T-cell (primary cell): ENCODE measurements at regions not wholly inside any gene's neighbourhood (a gene's known extent, or its start where the extent isn't known, plus 50 kb on each side); places are given as distances from the start of the nearest gene placed in this dataset.

Source experiments
- ATAC-seq, 4 experiments: fragments of 200-7000 bp in 3 of 4; fragments of 150-1000 bp in 1 of 4; cut with Tn5 transposase; replicated peaks in 1 of 4; 1 replicate in 3 of 4; 2 replicates in 1 of 4; pipeline ENCODE4 v1.10.0; 2021; ENCODE audit warnings: moderate library complexity in 3 of 4, mild to moderate bottlenecking in 2 of 4, moderate number of reproducible peaks in 1 of 4
- CTCF ChIA-PET, 2 donors: fragments of 300-600 bp; sonication (Branson Sonifier 250); formaldehyde crosslinking; loops; one replicate each; lab custom pipeline; 2022; ENCODE audit warnings: antibody characterized with exemption in 2 of 2; lab: Charles Lee
- POLR2A ChIA-PET, 2 donors: fragments of 300-600 bp; sonication (Branson Sonifier 250); formaldehyde crosslinking; loops; one replicate each; lab custom pipeline; 2022; ENCODE audit warnings: antibody characterized with exemption in 2 of 2; lab: Charles Lee
- DNase-seq, 35 experiments: peaks; one replicate each; pipeline versions ENCODE4 v3.0.0 to v3.0.0-alpha.2; 2013 to 2023
- H3K27ac ChIP-seq: one replicate; pipeline ENCODE4 v1.5.1; 2013; ENCODE audit warnings: low read length
- H3K27me3 ChIP-seq, 2 experiments: replicated peaks in 1 of 2; 1 replicate in 1 of 2; 2 replicates in 1 of 2; pipeline versions ENCODE4 v1.6.1 to v1.7.0; 2013; ENCODE audit warnings: low read length in 1 of 2, mixed read lengths in 1 of 2; ENCODE audit not compliant: control insufficient read depth in 2 of 2, insufficient read depth in 2 of 2; ENCODE audit errors: extremely low read depth in 1 of 2
- H3K36me3 ChIP-seq, 2 donors: 1 replicate in 1 of 2; 2 replicates in 1 of 2; pipeline versions ENCODE4 v1.6.1 to v1.7.0; 2013; ENCODE audit warnings: low read length in 1 of 2; ENCODE audit not compliant: control insufficient read depth in 2 of 2, insufficient read depth in 1 of 2; ENCODE audit errors: extremely low read depth in 1 of 2
- H3K4me1 ChIP-seq, 2 experiments: 1 replicate in 1 of 2; 2 replicates in 1 of 2; pipeline versions ENCODE4 v1.6.1 to v1.7.0; 2013; ENCODE audit warnings: low read length in 2 of 2, mixed read lengths in 1 of 2; ENCODE audit not compliant: insufficient read depth in 2 of 2, control insufficient read depth in 1 of 2; ENCODE audit errors: extremely low read depth in 1 of 2
- H3K4me3 ChIP-seq, 2 donors: 1 replicate in 1 of 2; 2 replicates in 1 of 2; pipeline versions ENCODE4 v1.5.1 to v1.7.0; 2013; ENCODE audit warnings: mild to moderate bottlenecking in 2 of 2, low read length in 1 of 2, moderate library complexity in 1 of 2; ENCODE audit not compliant: control insufficient read depth in 1 of 2; ENCODE audit errors: extremely low read depth in 1 of 2
- H3K9me3 ChIP-seq: 2 replicates; pipeline ENCODE4 v1.7.0; 2013
- H3K27ac Mint-ChIP-seq, 2 donors: one replicate each; pipeline ENCODE4 v1.8.0; 2020 to 2021; ENCODE audit warnings: mild to moderate bottlenecking in 2 of 2, mixed read lengths in 2 of 2
- H3K27me3 Mint-ChIP-seq, 2 donors: one replicate each; pipeline ENCODE4 v1.8.0; 2021 to 2022; ENCODE audit warnings: mixed read lengths in 2 of 2
- H3K36me3 Mint-ChIP-seq: one replicate; pipeline ENCODE4 v1.8.0; 2021; ENCODE audit warnings: mixed read lengths
- H3K4me1 Mint-ChIP-seq, 3 donors: one replicate each; pipeline ENCODE4 v1.8.0; 2020 to 2022; ENCODE audit warnings: mixed read lengths in 3 of 3, mild to moderate bottlenecking in 1 of 3
- H3K4me3 Mint-ChIP-seq, 3 donors: one replicate each; pipeline ENCODE4 v1.8.0; 2020 to 2022; ENCODE audit warnings: mild to moderate bottlenecking in 3 of 3, mixed read lengths in 3 of 3, moderate library complexity in 3 of 3
- H3K9me3 Mint-ChIP-seq, 3 donors: one replicate each; pipeline ENCODE4 v1.8.0; 2020 to 2022; ENCODE audit warnings: mixed read lengths in 3 of 3
- WGBS: methylation state at CpG from one replicate; pipeline ENCODE4 v1.1.5; 2013; ENCODE audit warnings: missing lambda C conversion rate; ENCODE audit not compliant: insufficient coverage; 5-methylcytosine and 5-hydroxymethylcytosine counted together

GRCh38 chr12:68449196-68449595, 117.0 kb upstream of the MDM1 start:
- ATAC-seq (no peak), DNase-seq (no peak)
- Mint-ChIP-seq H3K27ac (peak overlapping the region; percentile 75 to 87), H3K27me3 (no peaks in the 10 kb centered on the region), H3K4me3 (peak overlapping the region in 2 of 3 donors; percentile 15 to 46), H3K9me3 (no peaks in the 10 kb centered on the region), H3K4me1 (peaks cover 75 to 90% (median 89%) of the 10 kb centered on the region in 3 donors), H3K36me3 (no peaks in the 10 kb centered on the region)
- Histone ChIP-seq H3K27me3 (no peaks in the 10 kb centered on the region), H3K9me3 (no peaks in the 10 kb centered on the region), H3K36me3 (no peaks in the 10 kb centered on the region), H3K4me3 (no peak overlapping the region), H3K27ac (peak overlapping the region; percentile 54), H3K4me1 (peaks cover 37 to 45% of the 10 kb centered on the region in 2 experiments)
- no CpG with 5 or more reads among the region's 2 CpGs for WGBS
- POLR2A ChIA-PET, result no interaction called here
- CTCF ChIA-PET, result no interaction called here

GRCh38 chr12:68450947-68451260, 118.7 kb upstream of the MDM1 start:
- H3K36me3 Mint-ChIP-seq, result no peaks in the 10 kb centered on the region
- ATAC-seq (peak in 2 of 4 experiments; percentile 38 to 65), DNase-seq (no peak)
- ChIA-PET POLR2A (interaction anchor here (0.6 to 0.7 kb wide), 2 partner anchors 14 to 94 kb away, joined by 4 to 7 read pairs; no protein-coding TSS in a partner anchor), CTCF (interaction anchor here in 1 of 2 donors (0.6 kb wide), 1 partner anchor 217 kb away, joined by 3 read pairs; no protein-coding TSS in a partner anchor)
- H3K9me3 ChIP-seq, result no peaks in the 10 kb centered on the region
- H3K27ac ChIP-seq, result peak overlapping the region; percentile 78
- WGBS, result no CpG with 5 or more reads among the region's 3 CpGs
- no peaks in the 10 kb centered on the region for H3K36me3 ChIP-seq
- no peaks in the 10 kb centered on the region for H3K27me3 ChIP-seq
- H3K9me3 Mint-ChIP-seq, result no peaks in the 10 kb centered on the region
- peaks cover 87 to 97% (median 95%) of the 10 kb centered on the region in 3 donors for H3K4me1 Mint-ChIP-seq
- H3K27ac Mint-ChIP-seq, result peak overlapping the region; percentile 90 to 92
- H3K4me3 ChIP-seq, result peak overlapping the region in 1 of 2 donors; percentile 13
- H3K27me3 Mint-ChIP-seq, result no peaks in the 10 kb centered on the region
- peak overlapping the region; percentile 51 to 76 (median 70) for H3K4me3 Mint-ChIP-seq
- peaks cover 50 to 53% of the 10 kb centered on the region in 2 experiments for H3K4me1 ChIP-seq

DNA sequence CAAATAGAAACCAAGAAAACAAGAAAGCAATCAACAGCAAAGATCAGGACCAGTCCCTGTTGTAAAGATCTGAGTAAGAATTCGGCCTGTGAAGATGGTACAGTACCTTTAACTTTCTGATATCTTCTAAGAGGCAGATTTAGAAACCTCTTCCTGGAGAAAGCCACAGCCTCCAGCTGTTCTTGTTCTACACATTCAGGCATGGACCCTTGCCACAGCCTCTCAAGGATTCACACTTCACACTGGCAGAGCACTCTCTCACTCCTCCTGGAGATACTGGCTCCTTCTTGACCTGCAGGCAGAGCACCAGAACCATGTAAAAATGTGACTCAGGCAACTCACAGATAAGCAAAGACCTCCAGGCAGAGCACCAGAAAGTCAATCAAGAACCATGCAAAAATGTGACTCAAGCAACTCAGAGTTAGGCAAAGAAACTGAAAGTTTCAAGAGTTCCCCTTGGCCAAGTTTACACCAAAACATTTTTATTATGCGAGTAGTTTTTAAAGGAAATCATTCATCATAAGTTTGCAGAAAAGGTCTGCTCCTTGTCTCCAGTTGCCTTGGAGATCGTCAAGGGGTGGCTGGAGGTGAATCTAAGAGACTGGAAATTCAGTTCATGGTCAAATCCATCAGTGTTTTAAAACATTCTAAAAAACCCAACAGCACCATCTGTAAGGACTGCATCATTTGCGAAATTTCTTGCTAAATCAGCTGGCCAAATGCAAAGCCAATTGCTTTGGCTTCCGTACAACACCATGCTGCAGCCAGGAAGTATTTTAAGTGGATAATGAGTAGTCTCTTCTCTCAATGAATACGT, 119.3 kb upstream of the MDM1 start:
- Histone ChIP-seq H3K9me3 (no peaks in the 10 kb centered on the region), H3K27me3 (no peaks in the 10 kb centered on the region), H3K27ac (peak overlapping the region; percentile 78), H3K4me3 (peak overlapping the region in 1 of 2 donors; percentile 13), H3K4me1 (peaks cover 46 to 54% of the 10 kb centered on the region in 2 experiments), H3K36me3 (no peaks in the 10 kb centered on the region)
- DNase-seq (peak in 19 of 35 experiments; percentile 3 to 42 (median 14)), ATAC-seq (peak; percentile 67 to 76 (median 76))
- peaks cover 0 to 3% (median 0%) of the 10 kb centered on the region in 3 donors for H3K9me3 Mint-ChIP-seq
- H3K36me3 Mint-ChIP-seq, result no peaks in the 10 kb centered on the region
- POLR2A ChIA-PET, result no interaction called here
- peak overlapping the region; percentile 51 to 76 (median 70) for H3K4me3 Mint-ChIP-seq
- no CpG with 5 or more reads among the region's 6 CpGs for WGBS
- H3K27ac Mint-ChIP-seq, result peak overlapping the region; percentile 90 to 92
- CTCF ChIA-PET, result no interaction called here
- no peaks in the 10 kb centered on the region for H3K27me3 Mint-ChIP-seq
- H3K4me1 Mint-ChIP-seq, result peaks cover 87 to 97% (median 95%) of the 10 kb centered on the region in 3 donors

DNA sequence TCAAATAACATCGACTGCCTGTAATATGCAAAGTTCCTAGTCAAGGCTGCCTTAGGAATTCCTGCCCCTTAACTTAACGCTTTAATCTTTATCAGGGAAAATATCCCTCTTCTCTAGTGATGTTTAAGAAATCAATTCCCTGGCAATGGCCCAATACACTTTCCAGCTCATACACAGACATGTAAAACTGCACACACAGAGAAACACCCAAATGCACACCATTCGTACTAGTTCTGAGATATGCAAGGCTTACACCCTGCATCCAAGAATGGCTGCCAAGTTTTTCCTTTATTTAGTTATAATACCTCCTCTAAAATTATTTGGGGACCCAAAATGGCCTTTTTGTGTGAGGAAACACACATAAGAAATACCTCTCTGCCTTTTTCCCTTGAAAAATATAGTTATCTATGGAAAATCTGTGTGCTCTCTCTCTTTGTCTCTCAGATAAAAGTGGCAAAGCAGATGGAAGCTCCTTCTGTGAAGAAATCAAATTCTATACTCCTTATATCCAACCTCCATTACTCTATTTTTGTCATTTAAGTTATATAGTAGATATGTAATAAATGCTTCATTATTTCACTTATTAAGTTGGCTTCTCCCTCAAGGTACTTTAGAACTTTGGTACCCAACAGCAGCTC, 120.0 kb upstream of the MDM1 start:
- H3K27ac ChIP-seq, result peak overlapping the region; percentile 78
- WGBS, result 100% methylated on average over 1 of the region's 3 CpGs
- CTCF ChIA-PET, result no interaction called here

DNA sequence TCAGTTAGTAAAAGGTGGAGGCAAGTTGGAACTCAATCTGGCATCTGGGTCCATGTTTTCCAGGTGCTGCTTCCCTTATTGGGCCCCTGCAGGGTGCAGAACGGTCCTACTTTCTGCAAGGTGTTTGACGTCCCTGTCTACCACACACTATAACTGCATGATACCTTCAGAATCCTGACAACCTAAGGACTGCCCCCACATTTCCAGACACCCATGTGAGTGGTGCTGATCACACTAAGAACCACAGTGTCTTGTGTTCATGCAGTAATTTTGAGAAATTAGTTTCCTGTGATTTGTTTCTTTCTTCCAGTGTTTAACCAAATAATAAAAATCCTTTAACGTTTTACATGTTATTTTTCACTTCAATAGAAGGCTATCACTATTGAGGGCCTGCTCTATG, 121.1 kb upstream of the MDM1 start:
- Histone ChIP-seq H3K27ac (peak overlapping the region; percentile 15), H3K9me3 (no peaks in the 10 kb centered on the region), H3K27me3 (no peaks in the 10 kb centered on the region), H3K36me3 (no peaks in the 10 kb centered on the region), H3K4me1 (peaks cover 37 to 46% of the 10 kb centered on the region in 2 experiments), H3K4me3 (no peak overlapping the region)
- DNase-seq (no peak), ATAC-seq (no peak)
- peak overlapping the region; percentile 76 to 92 for H3K27ac Mint-ChIP-seq
- WGBS, result no CpG with 5 or more reads among the region's 3 CpGs
- H3K9me3 Mint-ChIP-seq, result peaks cover 0 to 9% (median 5%) of the 10 kb centered on the region in 3 donors
- H3K4me3 Mint-ChIP-seq, result peak overlapping the region in 1 of 3 donors; percentile 70
- H3K27me3 Mint-ChIP-seq, result no peaks in the 10 kb centered on the region
- ChIA-PET POLR2A (interaction anchor here in 1 of 2 donors (0.5 kb wide), 1 partner anchor 38 kb away, joined by 3 read pairs; no protein-coding TSS in a partner anchor), CTCF (interaction anchor here (0.6 to 0.7 kb wide), 2 partner anchors 22 to 184 kb away, joined by 6 to 7 read pairs; no protein-coding TSS in a partner anchor)
- peaks cover 82 to 96% (median 90%) of the 10 kb centered on the region in 3 donors for H3K4me1 Mint-ChIP-seq
- H3K36me3 Mint-ChIP-seq, result no peaks in the 10 kb centered on the region

More for the DNA sequence above, 120.0 kb upstream of the MDM1 start:
- Mint-ChIP-seq H3K4me1 (peaks cover 85 to 95% (median 93%) of the 10 kb centered on the region in 3 donors), H3K27ac (peak overlapping the region; percentile 30 to 92), H3K4me3 (peak overlapping the region in 2 of 3 donors; percentile 70 to 76), H3K36me3 (no peaks in the 10 kb centered on the region), H3K27me3 (no peaks in the 10 kb centered on the region), H3K9me3 (peaks cover 0 to 3% (median under 1%) of the 10 kb centered on the region in 3 donors)
- H3K4me1 ChIP-seq, result peaks cover 39 to 48% of the 10 kb centered on the region in 2 experiments
- H3K4me3 ChIP-seq, result peak overlapping the region in 1 of 2 donors; percentile 13
- no peaks in the 10 kb centered on the region for H3K36me3 ChIP-seq
- no peak for DNase-seq
- H3K27me3 ChIP-seq, result no peaks in the 10 kb centered on the region
- no peaks in the 10 kb centered on the region for H3K9me3 ChIP-seq
- ATAC-seq, result no peak
- POLR2A ChIA-PET, result interaction anchor here in 1 of 2 donors (0.5 kb wide), 1 partner anchor 213 kb away, joined by 3 read pairs; no protein-coding TSS in a partner anchor

DNA sequence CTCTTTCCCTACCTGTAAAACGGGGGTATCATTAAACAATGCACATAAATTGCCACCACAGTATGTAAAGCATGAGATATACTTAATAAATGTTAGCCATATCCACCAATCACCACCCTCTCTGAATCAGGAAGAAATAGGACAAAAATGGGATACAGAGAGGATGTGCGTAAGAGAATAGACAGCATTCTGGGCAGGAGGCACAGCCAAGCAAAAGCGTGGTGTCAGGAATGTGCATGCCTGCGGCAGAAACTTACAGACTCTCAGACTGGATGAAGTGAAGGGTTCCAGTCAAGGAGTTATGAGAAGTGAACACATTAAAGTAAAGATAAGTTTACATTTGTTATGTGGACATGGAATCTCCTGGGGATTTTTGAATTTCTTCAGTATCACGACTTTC, 121.7 kb upstream of the MDM1 start:
- Mint-ChIP-seq H3K36me3 (no peaks in the 10 kb centered on the region), H3K27ac (peak overlapping the region; percentile 29 to 92), H3K27me3 (no peaks in the 10 kb centered on the region), H3K9me3 (peaks cover 0 to 10% (median 5%) of the 10 kb centered on the region in 3 donors), H3K4me3 (peak overlapping the region in 1 of 3 donors; percentile 34), H3K4me1 (peaks cover 82 to 98% (median 88%) of the 10 kb centered on the region in 3 donors)
- Histone ChIP-seq H3K27ac (no peak overlapping the region), H3K4me3 (no peak overlapping the region), H3K4me1 (peaks cover 37 to 46% of the 10 kb centered on the region in 2 experiments), H3K27me3 (no peaks in the 10 kb centered on the region), H3K9me3 (no peaks in the 10 kb centered on the region), H3K36me3 (no peaks in the 10 kb centered on the region)
- no peak for ATAC-seq
- ChIA-PET CTCF (no interaction called here), POLR2A (interaction anchor here (0.5 to 0.6 kb wide), 2 partner anchors 37 to 112 kb away, joined by 3 read pairs; no protein-coding TSS in a partner anchor)
- 100% methylated on average over 3 of the region's 5 CpGs for WGBS
- DNase-seq, result no peak
